Hepatocyte (in vitro differentiated cells): ENCODE measurements at regions not wholly inside any gene's neighbourhood (a gene's known extent, or its start where the extent isn't known, plus 50 kb on each side); places are given as distances from the start of the nearest gene placed in this dataset.

ENCODE experiments used
- DNase-seq: peaks from one replicate; pipeline ENCODE4 v3.0.0-alpha.2; 2016; ENCODE audit warnings: low spot score
- H2AFZ ChIP-seq: fragments of 200-600 bp; sonication (generic); 2 replicates; pipeline ENCODE4 v1.6.0; 2016; ENCODE audit warnings: antibody characterized with exemption, mild to moderate bottlenecking
- H3K27ac ChIP-seq: fragments of 200-600 bp; sonication (generic); 2 replicates; pipeline ENCODE4 v1.5.1; 2016; ENCODE audit warnings: mild to moderate bottlenecking
- H3K27me3 ChIP-seq: fragments of 200-600 bp; sonication (generic); 2 replicates; pipeline ENCODE4 v1.6.1; 2016
- H3K36me3 ChIP-seq: fragments of 200-600 bp; sonication (generic); replicated peaks from 2 replicates; pipeline ENCODE4 v1.5.1; 2016; ENCODE audit warnings: low read depth; ENCODE audit not compliant: insufficient read depth
- H3K4me1 ChIP-seq: fragments of 200-600 bp; sonication (generic); 2 replicates; pipeline ENCODE4 v1.5.1; 2016; ENCODE audit warnings: mild to moderate bottlenecking, moderate library complexity; ENCODE audit not compliant: insufficient read depth
- H3K4me2 ChIP-seq: fragments of 200-600 bp; sonication (generic); 2 replicates; pipeline ENCODE4 v1.6.0; 2016
- H3K4me3 ChIP-seq: fragments of 200-600 bp; sonication (generic); 2 replicates; pipeline ENCODE4 v1.5.1; 2016; ENCODE audit warnings: mild to moderate bottlenecking
- H3K79me2 ChIP-seq: fragments of 200-600 bp; sonication (generic); 2 replicates; pipeline ENCODE4 v1.6.0; 2017; ENCODE audit warnings: mild to moderate bottlenecking
- H3K9me2 ChIP-seq: fragments of 200-600 bp; sonication (generic); replicated peaks from 2 replicates; pipeline ENCODE4 v1.6.0; 2017; ENCODE audit warnings: mild to moderate bottlenecking; ENCODE audit not compliant: insufficient read depth
- H3K9me3 ChIP-seq: fragments of 200-600 bp; sonication (generic); 2 replicates; pipeline ENCODE4 v1.5.1; 2016; ENCODE audit warnings: low read depth, mild to moderate bottlenecking
- H4K20me1 ChIP-seq: fragments of 200-600 bp; sonication (generic); 2 replicates; pipeline ENCODE4 v1.6.0; 2016; ENCODE audit warnings: mild to moderate bottlenecking; ENCODE audit not compliant: insufficient read depth, poor library complexity, severe bottlenecking
- CTCF ChIP-seq: fragments of 200-600 bp; sonication (generic); IDR thresholded peaks from 2 replicates; pipeline ENCODE4 v1.5.1; 2016; ENCODE audit warnings: antibody characterized with exemption, mild to moderate bottlenecking; ENCODE audit not compliant: poor library complexity
- EZH2 ChIP-seq: fragments of 200-600 bp; sonication (generic); IDR thresholded peaks from 2 replicates; pipeline ENCODE4 v1.6.1; 2016; ENCODE audit warnings: antibody characterized with exemption, mild to moderate bottlenecking, borderline replicate concordance
- EZH2phosphoT487 ChIP-seq: fragments of 200-600 bp; sonication (generic); IDR thresholded peaks from one replicate; pipeline ENCODE4 v1.6.1; 2018; ENCODE audit warnings: antibody characterized with exemption, mild to moderate bottlenecking, low read depth, moderate library complexity; ENCODE audit not compliant: unreplicated experiment, severe bottlenecking
- WGBS: methylation state at CpG from one replicate; pipeline ENCODE4 v1.1.6; 2016; ENCODE audit warnings: low lambda C conversion rate; ENCODE audit errors: missing lambda C conversion rate; 5-methylcytosine and 5-hydroxymethylcytosine counted together

- Histone ChIP-seq H2AFZ (no peak overlapping the region), H3K27ac (no peak overlapping the region), H3K4me1 (peaks cover 8% of the 10 kb centered on the region), H3K4me2 (no peak overlapping the region), H4K20me1 (no peaks in the 10 kb centered on the region), H3K9me3 (no peaks in the 10 kb centered on the region), H3K79me2 (no peaks in the 10 kb centered on the region), H3K9me2 (no peaks in the 10 kb centered on the region), H3K36me3 (no peaks in the 10 kb centered on the region), H3K27me3 (no peaks in the 10 kb centered on the region), H3K4me3 (no peak overlapping the region)
- DNase-seq = no peak
- no peak for TF ChIP-seq CTCF
- no peak for TF ChIP-seq EZH2
- TF ChIP-seq EZH2phosphoT487 = no peak
- WGBS = 82% methylated on average over 7 of the region's 7 CpGs
Observed at GRCh38 chr5:74370168-74370567, 270.4 kb downstream of the ENC1 start.

GRCh38 chr5:74369173-74369572 is 271.4 kb downstream of the ENC1 start:
- no peak overlapping the region for H3K27ac ChIP-seq
- no peaks in the 10 kb centered on the region for H3K9me3 ChIP-seq
- DNase-seq = no peak

GRCh38 chr5:74367934-74368333 is 272.6 kb downstream of the ENC1 start:
- Histone ChIP-seq H2AFZ (no peak overlapping the region), H3K79me2 (no peaks in the 10 kb centered on the region), H3K4me3 (no peak overlapping the region), H3K4me1 (peaks cover 5% of the 10 kb centered on the region), H3K4me2 (no peak overlapping the region), H3K27ac (no peak overlapping the region), H3K9me2 (no peaks in the 10 kb centered on the region), H4K20me1 (no peaks in the 10 kb centered on the region), H3K9me3 (no peaks in the 10 kb centered on the region), H3K36me3 (no peaks in the 10 kb centered on the region), H3K27me3 (no peaks in the 10 kb centered on the region)
- no peak for DNase-seq
- TF ChIP-seq EZH2 = no peak
- no peak for TF ChIP-seq CTCF
- no peak for TF ChIP-seq EZH2phosphoT487
- WGBS = 86% methylated on average over 4 of the region's 4 CpGs

More at GRCh38 chr5:74369173-74369572, 271.4 kb downstream of the ENC1 start:
- Histone ChIP-seq H3K9me2 (no peaks in the 10 kb centered on the region), H3K27me3 (no peaks in the 10 kb centered on the region), H3K4me1 (peaks cover 5% of the 10 kb centered on the region), H3K79me2 (no peaks in the 10 kb centered on the region), H3K4me2 (no peak overlapping the region), H2AFZ (no peak overlapping the region), H4K20me1 (no peaks in the 10 kb centered on the region), H3K4me3 (no peak overlapping the region), H3K36me3 (no peaks in the 10 kb centered on the region)
- WGBS = 92% methylated on average over 6 of the region's 6 CpGs
- TF ChIP-seq EZH2 (no peak), EZH2phosphoT487 (no peak), CTCF (no peak)

GRCh38 chr5:74367241-74367733 is 273.2 kb downstream of the ENC1 start:
- Histone ChIP-seq H3K4me2 (no peak overlapping the region), H3K79me2 (no peaks in the 10 kb centered on the region)
- TF ChIP-seq EZH2 (no peak), CTCF (no peak), EZH2phosphoT487 (no peak)

More at GRCh38 chr5:74367241-74367733, 273.2 kb downstream of the ENC1 start:
- DNase-seq = no peak
- Histone ChIP-seq H4K20me1 (no peaks in the 10 kb centered on the region), H3K27me3 (no peaks in the 10 kb centered on the region), H3K4me3 (no peak overlapping the region), H3K9me2 (no peaks in the 10 kb centered on the region), H3K4me1 (peaks cover 5% of the 10 kb centered on the region), H3K27ac (no peak overlapping the region), H3K9me3 (no peaks in the 10 kb centered on the region), H2AFZ (no peak overlapping the region), H3K36me3 (no peaks in the 10 kb centered on the region)
- WGBS = 66% methylated on average over 4 of the region's 4 CpGs
